ENCODE measurements at regions not wholly inside any gene's neighbourhood (a gene's known extent, or its start where the extent isn't known, plus 50 kb on each side); places are given as distances from the start of the nearest gene placed in this dataset.

GRCh38 chr10:85204814-85205213 is 876.4 kb downstream of the CCSER2 start:
- Histone ChIP-seq H3K9ac (ENCODE audit: low read length) (no peak overlapping the region), H3K9me3 (ENCODE audit: control insufficient read depth, insufficient read depth, low read depth, low read length) (no peaks in the 10 kb centered on the region), H3K27ac (ENCODE audit: low read depth, low read length) (no peak overlapping the region), H3K4me1 (ENCODE audit: control insufficient read depth, insufficient read depth, low read length) (peaks cover 7% of the 10 kb centered on the region; the same call in 1 of the 2 replicates), H3K4me3 (ENCODE audit: low read depth, low read length) (no peak overlapping the region), H3K36me3 (ENCODE audit: control insufficient read depth, insufficient read depth, low read length) (no peaks in the 10 kb centered on the region), H3K27me3 (ENCODE audit: control insufficient read depth, insufficient read depth, low read length) (no peaks in the 10 kb centered on the region)

- no peak overlapping the region for H3K9ac ChIP-seq (ENCODE audit: low read length)
- H3K36me3 ChIP-seq (ENCODE audit: control insufficient read depth, insufficient read depth, low read length) = no peaks in the 10 kb centered on the region
- H3K4me3 ChIP-seq (ENCODE audit: low read depth, low read length) = no peak overlapping the region
- H3K4me1 ChIP-seq (ENCODE audit: control insufficient read depth, insufficient read depth, low read length) = no peaks in the 10 kb centered on the region
- H3K27ac ChIP-seq (ENCODE audit: low read depth, low read length) = no peak overlapping the region
- no peaks in the 10 kb centered on the region for H3K9me3 ChIP-seq (ENCODE audit: control insufficient read depth, insufficient read depth, low read depth, low read length)
- no peaks in the 10 kb centered on the region for H3K27me3 ChIP-seq (ENCODE audit: control insufficient read depth, insufficient read depth, low read length)
These were observed 884.1 kb downstream of the CCSER2 start for GRCh38 chr10:85212526-85212925.

- H3K9ac ChIP-seq (ENCODE audit: low read length) = no peak overlapping the region
- no peak overlapping the region for H3K4me3 ChIP-seq (ENCODE audit: low read depth, low read length)
- H3K4me1 ChIP-seq (ENCODE audit: control insufficient read depth, insufficient read depth, low read length) = no peaks in the 10 kb centered on the region
- no peak overlapping the region for H3K27ac ChIP-seq (ENCODE audit: low read depth, low read length)
- no peaks in the 10 kb centered on the region for H3K9me3 ChIP-seq (ENCODE audit: control insufficient read depth, insufficient read depth, low read depth, low read length)
- H3K36me3 ChIP-seq (ENCODE audit: control insufficient read depth, insufficient read depth, low read length) = no peaks in the 10 kb centered on the region
- no peaks in the 10 kb centered on the region for H3K27me3 ChIP-seq (ENCODE audit: control insufficient read depth, insufficient read depth, low read length)
These were observed 885.1 kb downstream of the CCSER2 start for GRCh38 chr10:85213493-85213892.

- H3K4me1 ChIP-seq (ENCODE audit: control insufficient read depth, insufficient read depth, low read length) = no peaks in the 10 kb centered on the region
- H3K36me3 ChIP-seq (ENCODE audit: control insufficient read depth, insufficient read depth, low read length) = no peaks in the 10 kb centered on the region
- no peak overlapping the region for H3K27ac ChIP-seq (ENCODE audit: low read depth, low read length)
- no peak overlapping the region for H3K9ac ChIP-seq (ENCODE audit: low read length)
- H3K27me3 ChIP-seq (ENCODE audit: control insufficient read depth, insufficient read depth, low read length) = no peaks in the 10 kb centered on the region
- H3K4me3 ChIP-seq (ENCODE audit: low read depth, low read length) = no peak overlapping the region
- H3K9me3 ChIP-seq (ENCODE audit: control insufficient read depth, insufficient read depth, low read depth, low read length) = no peaks in the 10 kb centered on the region
These were observed 893.9 kb downstream of the CCSER2 start for GRCh38 chr10:85222300-85222699.

GRCh38 chr10:85224366-85224940 is 896.1 kb downstream of the CCSER2 start:
- Histone ChIP-seq H3K9me3 (ENCODE audit: control insufficient read depth, insufficient read depth, low read depth, low read length) (no peaks in the 10 kb centered on the region), H3K27me3 (ENCODE audit: control insufficient read depth, insufficient read depth, low read length) (no peaks in the 10 kb centered on the region), H3K27ac (ENCODE audit: low read depth, low read length) (no peak overlapping the region), H3K4me3 (ENCODE audit: low read depth, low read length) (no peak overlapping the region), H3K36me3 (ENCODE audit: control insufficient read depth, insufficient read depth, low read length) (no peaks in the 10 kb centered on the region), H3K9ac (ENCODE audit: low read length) (no peak overlapping the region), H3K4me1 (ENCODE audit: control insufficient read depth, insufficient read depth, low read length) (no peaks in the 10 kb centered on the region)

- Histone ChIP-seq H3K9me3 (ENCODE audit: control insufficient read depth, insufficient read depth, low read depth, low read length) (no peaks in the 10 kb centered on the region), H3K36me3 (ENCODE audit: control insufficient read depth, insufficient read depth, low read length) (no peaks in the 10 kb centered on the region), H3K27ac (ENCODE audit: low read depth, low read length) (no peak overlapping the region), H3K27me3 (ENCODE audit: control insufficient read depth, insufficient read depth, low read length) (no peaks in the 10 kb centered on the region), H3K4me1 (ENCODE audit: control insufficient read depth, insufficient read depth, low read length) (no peaks in the 10 kb centered on the region), H3K4me3 (ENCODE audit: low read depth, low read length) (no peak overlapping the region), H3K9ac (ENCODE audit: low read length) (no peak overlapping the region)
These were observed 896.9 kb downstream of the CCSER2 start for GRCh38 chr10:85225311-85225710.

GRCh38 chr10:85226596-85226995 is 898.2 kb downstream of the CCSER2 start:
- Histone ChIP-seq H3K27me3 (ENCODE audit: control insufficient read depth, insufficient read depth, low read length) (no peaks in the 10 kb centered on the region), H3K9me3 (ENCODE audit: control insufficient read depth, insufficient read depth, low read depth, low read length) (no peaks in the 10 kb centered on the region), H3K4me3 (ENCODE audit: low read depth, low read length) (no peak overlapping the region), H3K9ac (ENCODE audit: low read length) (no peak overlapping the region), H3K4me1 (ENCODE audit: control insufficient read depth, insufficient read depth, low read length) (no peaks in the 10 kb centered on the region), H3K36me3 (ENCODE audit: control insufficient read depth, insufficient read depth, low read length) (no peaks in the 10 kb centered on the region), H3K27ac (ENCODE audit: low read depth, low read length) (no peak overlapping the region)

- Histone ChIP-seq H3K27me3 (ENCODE audit: control insufficient read depth, insufficient read depth, low read length) (no peaks in the 10 kb centered on the region), H3K4me3 (ENCODE audit: low read depth, low read length) (no peak overlapping the region), H3K36me3 (ENCODE audit: control insufficient read depth, insufficient read depth, low read length) (no peaks in the 10 kb centered on the region), H3K27ac (ENCODE audit: low read depth, low read length) (no peak overlapping the region), H3K9ac (ENCODE audit: low read length) (no peak overlapping the region), H3K9me3 (ENCODE audit: control insufficient read depth, insufficient read depth, low read depth, low read length) (no peaks in the 10 kb centered on the region), H3K4me1 (ENCODE audit: control insufficient read depth, insufficient read depth, low read length) (no peaks in the 10 kb centered on the region)
These were observed 900.3 kb downstream of the CCSER2 start for GRCh38 chr10:85228726-85229125.

GRCh38 chr10:85231534-85232270 is 903.3 kb downstream of the CCSER2 start:
- Histone ChIP-seq H3K27ac (ENCODE audit: low read depth, low read length) (no peak overlapping the region), H3K4me3 (ENCODE audit: low read depth, low read length) (no peak overlapping the region), H3K27me3 (ENCODE audit: control insufficient read depth, insufficient read depth, low read length) (no peaks in the 10 kb centered on the region), H3K9me3 (ENCODE audit: control insufficient read depth, insufficient read depth, low read depth, low read length) (no peaks in the 10 kb centered on the region), H3K4me1 (ENCODE audit: control insufficient read depth, insufficient read depth, low read length) (no peaks in the 10 kb centered on the region), H3K36me3 (ENCODE audit: control insufficient read depth, insufficient read depth, low read length) (no peaks in the 10 kb centered on the region), H3K9ac (ENCODE audit: low read length) (no peak overlapping the region)

- Histone ChIP-seq H3K27me3 (ENCODE audit: control insufficient read depth, insufficient read depth, low read length) (no peaks in the 10 kb centered on the region), H3K9me3 (ENCODE audit: control insufficient read depth, insufficient read depth, low read depth, low read length) (no peaks in the 10 kb centered on the region), H3K4me3 (ENCODE audit: low read depth, low read length) (no peak overlapping the region), H3K27ac (ENCODE audit: low read depth, low read length) (no peak overlapping the region), H3K9ac (ENCODE audit: low read length) (no peak overlapping the region), H3K4me1 (ENCODE audit: control insufficient read depth, insufficient read depth, low read length) (no peaks in the 10 kb centered on the region), H3K36me3 (ENCODE audit: control insufficient read depth, insufficient read depth, low read length) (no peaks in the 10 kb centered on the region)
These were observed 906.9 kb downstream of the CCSER2 start for GRCh38 chr10:85235258-85235657.

GRCh38 chr10:85238676-85239075 is 910.3 kb downstream of the CCSER2 start:
- Histone ChIP-seq H3K27ac (ENCODE audit: low read depth, low read length) (no peak overlapping the region), H3K27me3 (ENCODE audit: control insufficient read depth, insufficient read depth, low read length) (no peaks in the 10 kb centered on the region), H3K4me1 (ENCODE audit: control insufficient read depth, insufficient read depth, low read length) (no peaks in the 10 kb centered on the region), H3K9ac (ENCODE audit: low read length) (no peak overlapping the region), H3K9me3 (ENCODE audit: control insufficient read depth, insufficient read depth, low read depth, low read length) (no peaks in the 10 kb centered on the region), H3K4me3 (ENCODE audit: low read depth, low read length) (no peak overlapping the region), H3K36me3 (ENCODE audit: control insufficient read depth, insufficient read depth, low read length) (no peaks in the 10 kb centered on the region)

All from HUES6 (cell line).